GM12892 (cell line): ENCODE measurements at regions not wholly inside any gene's neighbourhood (a gene's known extent, or its start where the extent isn't known, plus 50 kb on each side); places are given as distances from the start of the nearest gene placed in this dataset.

ENCODE experiments used
- DNase-seq: peaks from one replicate; pipeline ENCODE4 v3.0.0; 2011; ENCODE audit not compliant: insufficient read length
- FAIRE-seq: peaks from 2 replicates; lab custom pipeline; 2011; peaks lifted over from hg19 to GRCh38; lab: Jason Lieb, UNC
- POLR2A ChIP-seq: IDR thresholded peaks from 2 replicates; pipeline ENCODE4 v1.6.1; 2011; ENCODE audit warnings: low read depth, low read length, control low read depth
- POLR2AphosphoS5 ChIP-seq: IDR thresholded peaks from 2 replicates; pipeline ENCODE4 v1.6.1; 2011; ENCODE audit warnings: low read depth, low read length, control low read depth
- TAF1 ChIP-seq: IDR thresholded peaks from 2 replicates; pipeline ENCODE4 v1.6.1; 2011; ENCODE audit warnings: low read depth, mild to moderate bottlenecking, control low read depth, low read length, borderline replicate concordance

- DNase-seq (no peak), FAIRE-seq (no peak)
- TF ChIP-seq POLR2AphosphoS5: no peak
- no peak for TF ChIP-seq POLR2A
- TF ChIP-seq TAF1: no peak
Observed at GRCh38 chr10:124165311-124165710, 71.9 kb upstream of the CHST15 start.

- DNase-seq (no peak), FAIRE-seq (no peak)
- TF ChIP-seq POLR2AphosphoS5 (no peak), POLR2A (no peak)
Observed at GRCh38 chr10:124164264-124164663, 70.9 kb upstream of the CHST15 start.

DNA sequence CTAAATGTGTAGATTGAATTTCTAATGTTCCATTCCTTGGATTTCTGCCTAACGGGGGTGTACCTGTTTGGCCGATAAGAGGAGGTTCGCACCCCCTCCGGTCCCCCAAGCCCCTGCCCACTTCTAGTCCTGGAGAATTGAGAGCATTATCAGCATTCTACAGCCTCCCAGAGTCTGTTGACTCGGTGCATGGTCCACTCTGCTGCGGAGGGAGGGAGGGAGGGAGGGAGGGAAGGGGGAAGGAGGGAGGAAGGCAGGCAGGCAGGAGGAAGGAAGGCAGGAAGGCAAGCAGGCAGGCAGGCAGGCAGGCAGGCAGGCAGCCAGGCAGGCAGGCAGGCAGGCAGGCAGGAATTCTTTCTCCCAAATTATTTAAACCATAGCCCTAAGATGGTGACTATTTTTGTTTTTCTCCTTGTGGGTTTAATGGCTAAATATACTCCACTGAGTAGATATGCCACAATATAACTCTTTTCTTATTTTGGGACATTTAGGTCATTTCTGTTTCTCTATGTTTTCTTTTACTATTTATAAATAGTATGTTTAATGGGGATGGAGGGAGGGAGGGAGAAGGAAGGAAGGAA is 69.5 kb upstream of the CHST15 start:
- FAIRE-seq (no peak), DNase-seq (no peak)
- no peak for TF ChIP-seq TAF1
- TF ChIP-seq POLR2AphosphoS5: no peak
- TF ChIP-seq POLR2A: no peak

GRCh38 chr10:124162136-124162535 is 68.7 kb upstream of the CHST15 start:
- DNase-seq (no peak), FAIRE-seq (no peak)

DNA sequence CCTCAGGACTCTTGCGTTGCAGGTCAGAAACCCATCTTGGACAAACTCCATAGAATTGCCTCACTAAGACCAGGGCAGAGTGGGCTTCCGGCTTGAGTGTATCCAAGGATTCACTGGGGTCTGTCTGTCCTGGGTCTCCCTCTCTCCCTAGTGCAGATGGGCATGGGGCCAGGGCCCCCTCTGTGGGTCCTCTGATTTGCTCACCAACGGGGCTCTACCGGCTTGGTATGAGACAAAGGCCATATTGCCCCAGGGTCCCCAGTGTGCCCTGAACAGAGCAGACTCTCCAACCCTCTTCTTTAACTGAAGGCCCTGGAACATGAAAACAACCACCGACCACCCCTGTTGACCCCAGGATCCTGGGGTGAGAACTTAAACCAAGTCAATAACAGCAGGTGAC is 68.2 kb upstream of the CHST15 start:
- no peak for TF ChIP-seq TAF1
- no peak for TF ChIP-seq POLR2A
- TF ChIP-seq POLR2AphosphoS5: no peak
- no peak for DNase-seq
- FAIRE-seq: no peak

More at GRCh38 chr10:124162136-124162535, 68.7 kb upstream of the CHST15 start:
- no peak for TF ChIP-seq POLR2AphosphoS5
- TF ChIP-seq TAF1: no peak
- TF ChIP-seq POLR2A: no peak

DNA sequence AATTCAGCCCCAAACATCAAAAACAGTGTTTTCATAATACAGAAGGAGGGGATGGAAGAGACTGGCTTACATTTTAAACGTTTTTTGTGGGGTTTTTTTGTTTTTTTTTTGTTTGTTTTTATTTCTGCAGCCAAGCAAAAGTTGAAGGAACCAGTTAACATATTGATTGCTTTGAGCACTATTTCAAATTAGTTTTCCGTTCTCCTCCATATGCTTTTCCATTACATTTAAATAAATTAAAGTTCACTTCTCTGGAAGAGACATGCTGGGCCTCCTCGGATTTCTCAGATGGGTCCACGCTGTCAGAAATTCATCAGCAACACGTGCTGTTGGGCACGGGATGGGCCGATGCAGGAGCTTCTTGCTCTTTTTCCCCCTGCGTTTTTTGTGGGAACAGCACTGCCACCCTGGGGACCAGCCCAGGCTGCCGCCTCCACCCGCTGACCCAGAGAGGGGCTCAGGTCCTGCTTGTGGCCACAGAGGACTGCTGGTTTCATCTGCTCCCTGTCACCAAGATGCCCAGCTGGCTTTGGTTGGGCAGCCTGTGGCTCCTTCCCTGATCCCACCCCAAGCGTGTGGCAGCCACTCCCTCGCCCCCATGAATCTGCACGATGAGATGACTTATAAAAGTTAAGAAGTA is 67.7 kb upstream of the CHST15 start:
- TF ChIP-seq POLR2AphosphoS5: no peak
- no peak for TF ChIP-seq POLR2A
- TF ChIP-seq TAF1: no peak
- FAIRE-seq (no peak), DNase-seq (no peak)

GRCh38 chr10:124160176-124160575 is 66.8 kb upstream of the CHST15 start:
- no peak for FAIRE-seq
- TF ChIP-seq POLR2AphosphoS5 (no peak), TAF1 (no peak), POLR2A (no peak)
- no peak for DNase-seq

DNA sequence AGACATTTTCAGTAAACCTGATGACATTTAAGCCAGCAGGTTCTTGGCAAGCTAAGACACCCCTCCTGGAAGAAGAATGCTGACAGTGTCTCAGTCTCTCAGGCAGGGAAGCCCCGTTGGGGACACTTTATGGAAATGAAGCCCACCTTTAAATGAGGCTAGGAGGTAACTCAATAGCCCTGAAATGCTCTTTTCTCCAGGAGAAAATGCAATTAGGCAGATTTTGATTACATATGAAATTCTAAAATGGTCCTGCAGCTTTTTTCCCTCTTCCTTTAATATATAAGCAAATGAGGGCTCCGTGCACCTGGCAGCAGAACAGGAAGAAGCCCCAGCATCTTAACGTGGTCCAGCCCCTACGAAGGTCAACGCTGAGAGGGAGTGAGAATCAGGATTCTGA is 65.8 kb upstream of the CHST15 start:
- no peak for TF ChIP-seq POLR2A
- no peak for TF ChIP-seq POLR2AphosphoS5
- TF ChIP-seq TAF1: no peak
- DNase-seq (no peak), FAIRE-seq (no peak)

- TF ChIP-seq TAF1 (no peak), POLR2A (no peak), POLR2AphosphoS5 (no peak)
- FAIRE-seq (no peak), DNase-seq (no peak)
Observed at GRCh38 chr10:124158592-124158991, 65.2 kb upstream of the CHST15 start.

DNA sequence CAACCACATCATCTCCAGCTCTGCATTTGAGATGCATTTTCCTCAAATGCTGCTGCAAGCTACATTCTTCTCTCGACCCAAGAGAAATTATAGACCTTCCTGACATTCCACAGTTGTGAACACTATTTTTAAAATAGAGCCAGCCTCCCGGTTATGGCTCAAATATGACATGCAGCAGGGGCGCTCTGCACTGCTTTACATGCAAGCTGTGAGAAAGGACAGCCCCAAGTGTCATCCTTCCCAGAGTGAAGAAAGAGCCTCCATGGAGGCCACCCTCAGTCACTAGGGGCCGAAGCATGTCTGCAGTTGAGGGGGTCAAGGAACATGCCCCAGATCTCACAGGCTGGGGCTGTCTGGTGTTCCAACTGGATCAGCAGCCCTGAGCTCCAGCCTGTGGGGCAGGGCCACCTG is 63.9 kb upstream of the CHST15 start:
- no peak for TF ChIP-seq POLR2A
- TF ChIP-seq TAF1: no peak
- no peak for TF ChIP-seq POLR2AphosphoS5
- no peak for FAIRE-seq
- DNase-seq: no peak

- DNase-seq (no peak), FAIRE-seq (no peak)
Observed at GRCh38 chr10:124156524-124157260, 63.3 kb upstream of the CHST15 start.

DNA sequence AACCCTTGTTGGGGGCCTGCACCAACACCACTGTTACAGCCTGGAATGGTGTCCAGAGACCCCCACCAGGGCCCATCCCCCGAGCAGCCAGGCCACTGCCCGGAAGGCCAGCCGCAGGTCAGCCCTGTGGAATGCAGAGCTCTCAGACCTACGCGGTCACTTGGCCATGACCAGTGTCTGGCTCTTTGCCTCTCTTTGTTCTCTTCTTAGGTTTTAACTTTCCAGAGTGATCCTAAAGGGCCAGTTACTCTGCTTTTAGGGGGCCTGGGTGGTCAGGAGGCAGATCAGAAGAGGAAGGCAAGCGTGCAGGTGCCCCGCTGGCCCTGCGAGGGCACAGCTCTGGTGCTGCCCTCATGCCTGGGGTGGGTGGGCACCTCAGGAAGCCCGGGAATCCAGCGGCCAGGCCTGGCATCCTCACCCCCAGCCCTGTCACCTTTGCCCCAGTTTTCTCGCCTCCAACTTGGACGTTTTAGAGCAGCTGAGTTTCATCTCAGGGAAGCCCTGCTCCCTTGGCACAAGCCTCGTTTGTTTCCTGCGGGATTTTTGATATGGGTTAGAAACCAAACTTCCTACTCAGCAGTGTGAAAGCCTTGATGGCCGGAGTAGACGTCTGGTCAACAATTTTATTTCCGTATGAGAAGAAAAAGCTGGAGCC is 62.5 kb upstream of the CHST15 start:
- FAIRE-seq: no peak

More at GRCh38 chr10:124156524-124157260, 63.3 kb upstream of the CHST15 start:
- no peak for TF ChIP-seq TAF1
- TF ChIP-seq POLR2A: no peak
- TF ChIP-seq POLR2AphosphoS5: no peak

More for the DNA sequence above, 62.5 kb upstream of the CHST15 start:
- no peak for TF ChIP-seq POLR2A
- TF ChIP-seq POLR2AphosphoS5: no peak
- no peak for TF ChIP-seq TAF1
- DNase-seq: no peak
